ENCODE measurements at regions not wholly inside any gene's neighbourhood (a gene's known extent, or its start where the extent isn't known, plus 50 kb on each side); places are given as distances from the start of the nearest gene placed in this dataset.

GRCh38 chr7:153504288-153505075, 547.7 kb upstream of the DPP6 start (continued):
- TF ChIP-seq TBX2 (CRISPR knock-in tag; IDR thresholded peaks at IDR 0.05; ENCODE audit: borderline replicate concordance) = no peak

- ATAC-seq (no peak), FAIRE-seq (no peak), DNase-seq (ENCODE audit: low spot score) (no peak)
- BruUV-seq (replicated peaks) = no TSS peak
- no peaks in the 10 kb centered on the region for H4K20me1 ChIP-seq (ENCODE audit: insufficient read depth, low read length)
- no peak overlapping the region for H2AFZ ChIP-seq (ENCODE audit: low read length)
- H3K4me1 ChIP-seq (ENCODE audit: insufficient read depth, low read length) = no peaks in the 10 kb centered on the region
- in situ Hi-C loops (cut with HindIII; ENCODE audit: extremely low pct_ligation_motif_present, low pct_unique_long_range_greater_than_20kb) (no loop called here), intact Hi-C loops (cut with micrococcal nuclease; ENCODE audit: unreplicated experiment) (no loop called here)
- WGBS (ENCODE audit: low lambda C conversion rate) = 15% methylated on average over 4 of the region's 4 CpGs
- no peak overlapping the region for H3K9ac ChIP-seq (ENCODE audit: insufficient read depth, low read depth, low read length)
- H3K4me2 ChIP-seq (ENCODE audit: low read depth, low read length) = no peak overlapping the region
- H3K4me3 ChIP-seq (replicated peaks in 1 of 3; ENCODE audit: insufficient read depth in 1 of 3, low read depth in 2 of 3, low read length in 3 of 3) = no peak overlapping the region
- POLR2A ChIA-PET = no interaction called here
- H3K79me2 ChIP-seq (ENCODE audit: insufficient read depth, low read length) = no peaks in the 10 kb centered on the region
- H3K27ac ChIP-seq (ENCODE audit: extremely low read length, insufficient read depth, low read length) = no peak overlapping the region
- TF ChIP-seq MIXL1 (CRISPR knock-in tag; IDR thresholded peaks at IDR 0.05) (no peak), ZSCAN12 (CRISPR knock-in tag; IDR thresholded peaks at IDR 0.05) (no peak), NBN (conservative IDR thresholded peaks at IDR 0.05) (no peak), HMG20A (CRISPR knock-in tag; IDR thresholded peaks at IDR 0.05; ENCODE audit: borderline replicate concordance) (no peak), ZGPAT (CRISPR knock-in tag; IDR thresholded peaks at IDR 0.05) (no peak), CHD2 (IDR thresholded peaks at IDR 0.05; ENCODE audit: low read depth, low read length) (no peak), HOXD1 (CRISPR knock-in tag; IDR thresholded peaks at IDR 0.05) (no peak), NR3C1 (CRISPR knock-in tag; IDR thresholded peaks at IDR 0.05) (no peak), ZNF878 (CRISPR knock-in tag; IDR thresholded peaks at IDR 0.05) (no peak), NKX3-1 (CRISPR knock-in tag; IDR thresholded peaks at IDR 0.05) (no peak), CENPT (CRISPR knock-in tag; IDR thresholded peaks at IDR 0.05; ENCODE audit: low read depth) (no peak), ZKSCAN8 (CRISPR knock-in tag; IDR thresholded peaks at IDR 0.05; ENCODE audit: borderline replicate concordance) (no peak), SALL1 (CRISPR knock-in tag; IDR thresholded peaks at IDR 0.05) (no peak), TEAD2 (CRISPR knock-in tag; IDR thresholded peaks at IDR 0.05) (no peak), ZBTB14 (CRISPR knock-in tag; IDR thresholded peaks at IDR 0.05) (no peak)
- H3K9me3 ChIP-seq (ENCODE audit: low read length) = no peaks in the 10 kb centered on the region
- CTCF ChIA-PET (ENCODE audit: low intra/inter-chr PET ratio, low total read pairs) = no interaction called here
- H3K27me3 ChIP-seq (ENCODE audit: control insufficient read depth in 1 of 2, insufficient read depth in 2 of 2, low read length in 2 of 2) = no peaks in the 10 kb centered on the region
- H3K36me3 ChIP-seq (replicated peaks in 1 of 2; ENCODE audit: control insufficient read depth in 1 of 2, insufficient read depth in 2 of 2, low read length in 2 of 2) = no peaks in the 10 kb centered on the region
These were observed 544.3 kb upstream of the DPP6 start for GRCh38 chr7:153507885-153508284.
